HG03280 (cell line): ENCODE measurements at regions not wholly inside any gene's neighbourhood (a gene's known extent, or its start where the extent isn't known, plus 50 kb on each side); places are given as distances from the start of the nearest gene placed in this dataset.

Experiments
- ATAC-seq: cut with Tn5 transposase; IDR thresholded peaks from one replicate; pipeline ENCODE4 v1.9.1; 2021; ENCODE audit warnings: mild to moderate bottlenecking, moderate library complexity; ENCODE audit not compliant: unreplicated experiment

DNA sequence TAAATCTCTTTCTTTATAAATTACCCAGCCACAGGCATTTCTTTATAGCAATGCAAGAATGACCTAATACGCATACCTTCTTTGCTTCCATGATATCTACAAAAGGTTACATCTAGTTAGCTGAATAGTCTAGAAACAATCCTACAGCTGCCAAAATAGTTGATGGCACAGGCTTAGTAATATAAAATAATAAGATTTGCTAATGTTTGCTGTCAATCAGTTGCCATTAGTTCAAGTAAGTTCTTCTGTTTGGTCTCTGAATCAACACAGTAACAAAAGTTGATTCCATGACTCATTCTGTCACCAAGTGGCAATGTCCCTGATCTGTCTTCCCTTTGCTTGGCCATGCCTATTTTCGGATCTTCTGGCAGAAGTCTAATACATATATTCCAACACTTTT lies 470.2 kb downstream of the SPRY1 start:
- no peak for ATAC-seq

DNA sequence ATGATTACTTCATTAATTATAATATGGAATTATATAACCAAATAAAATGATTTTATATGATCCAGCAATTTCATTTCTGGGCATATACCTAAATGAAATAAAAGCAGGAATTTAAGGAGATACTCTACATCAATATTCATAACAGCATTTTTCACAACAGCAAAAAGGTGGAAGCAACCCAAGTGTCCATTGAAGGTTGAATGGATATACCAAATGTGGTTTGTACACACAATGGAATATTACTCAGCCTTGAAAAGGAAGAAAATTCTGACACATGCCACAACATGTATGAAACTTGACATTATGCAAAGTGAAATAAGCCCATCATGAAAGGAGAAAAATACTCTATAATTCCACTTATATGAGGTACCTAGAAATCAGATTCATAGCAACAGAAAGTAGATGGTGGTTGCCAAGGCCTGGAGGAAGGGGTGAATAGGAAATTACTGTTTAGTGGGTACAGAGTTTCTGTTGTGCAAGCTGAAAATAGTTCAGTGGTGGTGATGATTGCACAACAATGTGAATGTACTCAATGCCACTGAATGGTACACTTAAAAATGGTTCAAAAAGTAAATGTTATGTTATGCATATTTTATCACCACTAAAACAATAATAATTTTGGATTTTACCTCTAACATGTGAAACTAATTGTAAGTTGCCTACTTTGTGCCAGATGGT lies 471.5 kb downstream of the SPRY1 start:
- ATAC-seq, result no peak

DNA sequence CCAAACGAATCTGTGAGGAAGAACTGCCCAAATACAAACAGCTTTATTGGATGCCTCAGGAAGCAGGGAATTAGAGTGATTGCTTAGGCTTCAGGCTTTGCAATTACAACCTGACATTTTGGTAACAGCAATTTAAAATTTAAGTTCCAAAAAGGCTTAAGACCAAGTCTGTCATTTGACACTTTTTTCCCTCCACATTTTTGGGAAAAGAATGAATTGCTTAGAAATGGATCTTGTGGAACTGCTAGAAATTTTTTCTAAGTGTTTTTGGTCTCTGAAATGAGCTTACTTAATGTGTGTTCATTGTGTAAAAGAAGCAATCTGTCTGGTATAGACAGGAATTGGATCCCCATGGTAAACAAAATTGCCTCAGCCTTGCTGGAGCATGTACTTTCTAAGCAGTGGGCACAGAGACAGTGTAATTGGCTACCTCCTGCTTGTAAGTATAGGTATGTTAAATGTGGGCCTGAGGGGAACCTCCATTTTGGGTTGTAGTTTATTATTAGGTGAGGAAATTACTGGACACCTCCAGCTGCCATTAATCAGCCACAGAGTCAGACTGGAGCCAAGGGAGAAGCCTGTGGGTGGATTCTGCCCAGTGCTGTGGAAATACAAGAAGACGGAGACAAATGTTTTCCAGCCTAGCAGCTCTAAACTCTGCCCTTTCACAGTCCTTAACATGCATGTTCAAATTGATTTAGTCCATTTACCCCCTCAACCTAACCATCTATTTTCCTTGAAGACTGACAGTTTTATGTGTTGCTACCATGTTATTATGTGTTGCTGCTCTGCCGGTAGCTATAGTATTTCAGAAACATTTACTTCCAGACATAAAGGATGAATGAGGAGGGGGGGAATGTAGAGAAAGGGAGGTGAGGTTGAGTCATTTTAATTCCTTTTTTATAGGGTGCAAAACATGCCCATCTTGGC lies 473.0 kb downstream of the SPRY1 start:
- ATAC-seq, result no peak

DNA sequence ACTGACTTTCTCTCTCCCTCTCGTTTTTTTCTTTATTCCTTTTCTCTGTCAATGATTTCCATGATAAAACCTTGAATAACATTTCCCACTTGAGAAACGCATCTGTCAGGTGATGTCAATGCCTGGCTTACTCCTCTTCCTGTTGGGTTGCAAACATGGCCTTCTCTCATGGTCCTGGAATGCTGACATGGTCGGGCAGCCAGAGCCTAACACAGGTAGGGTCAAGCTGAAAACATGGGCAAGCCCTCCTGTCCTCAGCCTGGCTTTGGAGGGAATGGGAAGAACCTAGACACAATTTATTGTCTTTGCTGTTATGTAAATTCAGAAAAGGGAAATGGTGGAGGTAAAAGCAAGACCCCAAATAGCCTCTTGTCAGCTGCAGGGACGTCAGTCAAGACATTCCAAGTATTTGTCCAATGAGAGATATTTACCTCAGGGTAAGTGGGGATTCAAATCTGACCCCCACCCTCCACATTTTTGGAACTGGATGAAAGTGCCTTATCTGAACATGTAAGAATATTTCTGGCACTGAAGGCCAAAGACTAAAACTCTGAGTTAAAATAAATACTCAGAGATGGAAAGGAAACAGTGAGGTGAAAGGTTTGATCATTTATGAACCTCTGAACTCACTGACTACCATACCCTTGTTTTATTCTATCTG lies 473.8 kb downstream of the SPRY1 start:
- ATAC-seq, result no peak

DNA sequence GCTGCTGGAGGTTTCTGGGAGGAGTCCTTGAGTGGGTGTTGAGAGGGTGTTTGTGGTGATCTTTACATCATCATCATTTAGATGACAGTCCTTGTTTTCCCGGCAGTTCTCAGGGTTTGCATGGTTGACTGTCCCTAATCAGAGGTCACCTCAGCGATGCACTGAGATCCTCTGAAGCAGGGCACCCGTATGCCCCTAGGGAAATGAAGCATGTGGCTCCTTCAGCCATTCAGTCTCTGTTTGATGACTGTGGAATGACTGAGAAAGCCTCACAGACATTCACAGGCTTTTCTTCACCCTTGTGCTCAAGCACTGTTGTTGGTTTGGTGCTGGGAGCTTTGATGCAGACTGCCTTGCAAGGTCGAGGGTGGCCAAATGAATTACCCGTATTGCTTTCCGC lies 474.7 kb downstream of the SPRY1 start:
- no peak for ATAC-seq

DNA sequence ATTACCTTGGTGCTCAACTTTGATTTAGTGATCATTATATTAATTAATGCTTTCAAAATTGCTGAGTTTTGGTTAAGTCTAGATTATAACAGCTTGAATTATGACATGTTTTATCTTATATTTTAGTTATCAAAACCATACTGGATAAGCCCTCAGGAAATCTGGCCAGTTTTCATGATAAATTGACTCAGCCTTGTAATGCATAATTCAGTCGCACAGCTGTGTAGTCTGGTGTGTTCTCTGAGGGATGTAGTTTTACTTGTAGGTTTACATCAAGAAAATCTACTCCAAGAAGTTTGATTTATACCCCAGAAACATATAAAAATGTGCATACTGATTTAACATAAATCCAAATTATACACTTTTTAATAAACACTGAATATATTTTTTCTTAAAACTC lies 477.5 kb downstream of the SPRY1 start:
- ATAC-seq, result no peak

DNA sequence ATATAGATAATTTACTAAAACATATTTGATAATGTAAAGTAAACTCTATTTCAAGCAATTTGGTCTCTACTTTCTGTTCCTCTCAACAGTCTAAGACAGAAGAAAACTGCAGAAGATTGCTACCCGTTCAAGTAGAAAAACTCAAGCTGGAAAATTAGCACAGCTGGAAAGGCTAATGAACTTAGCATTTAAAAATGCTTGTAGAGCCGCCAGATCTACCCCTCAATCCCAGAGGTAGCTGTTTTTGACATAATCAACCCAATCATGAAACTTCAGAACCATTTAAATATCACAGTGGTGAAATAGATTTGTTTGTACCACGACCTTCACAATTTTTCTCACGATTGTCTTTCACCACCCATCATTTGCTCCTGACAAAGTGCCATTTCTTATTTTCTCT lies 479.5 kb downstream of the SPRY1 start:
- no peak for ATAC-seq

DNA sequence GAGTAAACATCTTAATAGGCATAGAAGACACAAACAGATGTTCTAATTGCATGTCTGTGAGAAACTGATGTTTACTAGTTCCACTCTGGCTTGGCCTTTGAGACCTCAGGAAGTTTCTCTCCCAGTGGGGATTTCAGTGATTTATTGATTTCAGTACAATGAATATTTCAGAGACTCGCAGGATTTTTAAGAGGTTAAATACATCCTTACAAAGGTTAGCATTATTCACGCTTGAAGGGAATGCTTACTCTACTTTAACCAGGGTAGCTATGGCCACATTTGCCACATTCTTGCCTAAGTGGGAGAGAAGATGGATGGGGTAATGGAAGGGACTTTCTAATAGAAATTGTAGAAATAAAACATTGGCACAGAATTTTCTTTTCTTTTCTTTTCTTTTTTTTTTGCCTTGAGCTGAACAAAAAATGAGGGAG lies 480.1 kb downstream of the SPRY1 start:
- ATAC-seq, result no peak

DNA sequence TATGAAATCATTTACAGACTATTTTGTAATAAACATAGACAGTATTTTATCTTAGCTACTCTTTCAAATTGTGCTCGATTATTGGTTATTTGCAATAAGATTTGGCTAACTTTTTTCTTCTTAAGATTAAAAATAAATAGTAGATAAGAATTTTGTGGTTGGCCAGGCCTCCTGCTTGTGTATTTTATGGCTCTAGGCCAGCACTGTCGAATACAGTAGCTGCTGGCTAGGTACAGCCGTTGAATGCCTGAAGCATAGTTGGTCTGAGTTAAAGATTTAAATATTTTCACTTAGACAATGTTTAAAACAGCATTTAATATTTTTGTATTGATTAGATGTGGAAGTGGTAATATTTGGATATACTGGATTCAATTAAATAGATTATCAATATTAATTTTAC lies 481.0 kb downstream of the SPRY1 start:
- no peak for ATAC-seq

DNA sequence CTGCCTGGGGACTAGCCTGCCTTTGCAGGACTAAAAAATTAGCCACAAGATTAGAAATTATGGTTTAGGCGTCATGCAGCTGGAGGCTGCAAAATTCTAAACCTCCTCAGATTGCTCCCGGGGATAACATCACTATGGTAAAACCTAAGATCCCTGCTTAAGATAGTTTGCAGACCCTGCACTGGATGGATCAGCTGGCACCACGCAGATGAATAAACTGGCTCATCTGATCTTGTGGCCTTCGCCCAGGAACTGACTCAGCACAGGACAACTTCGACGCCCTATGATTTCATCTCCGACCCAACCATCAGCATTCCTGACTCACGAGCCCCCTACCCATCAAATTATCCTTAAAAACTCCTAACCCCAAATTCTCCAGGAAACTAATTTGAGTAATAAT lies 482.4 kb downstream of the SPRY1 start:
- no peak for ATAC-seq

DNA sequence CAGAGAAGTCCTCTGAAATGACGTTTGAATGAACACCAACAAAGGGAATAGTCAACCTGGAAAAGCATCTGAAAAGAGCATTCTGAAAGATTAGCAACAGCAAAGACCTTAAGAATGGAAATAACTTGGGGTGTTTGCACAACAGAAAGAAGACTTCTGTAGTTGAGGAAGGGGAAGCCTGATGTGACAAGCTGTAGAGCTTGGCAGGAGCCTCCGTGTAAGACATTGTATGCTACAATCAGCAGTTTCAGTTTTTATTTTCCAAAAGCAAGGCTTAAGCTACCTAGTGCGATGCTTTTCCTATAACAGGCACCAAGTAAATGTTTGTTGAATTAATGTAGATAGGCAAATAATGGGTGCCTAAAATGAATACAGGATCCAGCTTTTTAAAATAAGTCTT lies 484.0 kb downstream of the SPRY1 start:
- no peak for ATAC-seq

DNA sequence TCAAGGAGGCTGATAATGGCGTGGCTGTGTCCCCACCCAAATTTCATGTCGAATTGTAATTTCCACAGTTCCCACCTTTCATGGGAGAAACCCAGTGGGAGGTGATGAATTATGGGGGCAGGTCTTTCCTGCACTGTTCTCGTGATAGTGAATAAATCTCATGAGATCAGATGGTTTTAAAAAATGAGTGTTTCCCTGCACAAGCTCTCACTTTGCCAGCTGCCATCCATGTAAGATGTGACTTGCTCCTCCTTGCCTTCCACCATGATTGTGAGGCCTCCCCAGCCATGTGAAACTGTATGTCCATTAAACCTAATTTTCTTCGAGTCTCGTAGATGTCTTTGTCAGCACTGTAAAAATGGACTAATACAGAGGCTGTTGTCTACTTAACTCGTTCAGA lies 488.3 kb downstream of the SPRY1 start:
- no peak for ATAC-seq

DNA sequence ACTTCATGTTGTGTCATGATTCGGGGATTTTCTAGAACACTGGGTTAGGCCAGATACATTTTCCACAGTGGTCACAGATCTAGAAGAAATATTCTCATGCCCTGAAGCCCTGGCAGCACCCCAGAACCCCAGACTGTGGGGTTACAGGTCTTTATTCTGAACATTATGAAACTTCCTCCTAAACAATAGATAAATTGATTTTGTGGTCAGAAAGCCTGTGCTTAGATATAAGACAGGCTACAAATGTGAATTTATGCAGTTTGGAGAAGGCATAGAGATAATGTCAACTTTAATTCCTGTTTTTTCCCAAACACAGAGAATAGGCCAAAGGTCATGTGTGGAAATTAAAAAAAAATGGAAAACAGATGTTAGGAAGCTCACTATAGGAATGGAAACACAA lies 492.9 kb downstream of the SPRY1 start:
- ATAC-seq, result no peak

DNA sequence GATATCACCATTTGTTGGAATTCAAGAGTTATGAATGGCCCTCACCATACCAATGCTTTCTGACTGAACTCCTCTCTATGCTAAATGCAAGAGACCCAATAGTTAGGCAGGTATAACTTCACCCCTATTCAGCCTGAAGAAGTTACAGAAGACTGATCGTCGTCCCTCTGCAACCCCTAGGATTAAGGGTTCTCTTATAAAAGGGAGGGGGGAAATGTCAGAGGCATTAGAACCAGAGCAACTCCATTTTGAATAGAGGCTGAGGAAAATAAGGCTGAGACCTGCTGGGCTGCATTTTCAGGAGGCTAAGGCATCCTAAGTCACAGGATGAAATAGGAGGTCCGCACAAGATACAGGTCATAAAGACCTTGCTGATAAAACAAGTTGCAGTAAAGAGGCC lies 494.3 kb downstream of the SPRY1 start:
- no peak for ATAC-seq

DNA sequence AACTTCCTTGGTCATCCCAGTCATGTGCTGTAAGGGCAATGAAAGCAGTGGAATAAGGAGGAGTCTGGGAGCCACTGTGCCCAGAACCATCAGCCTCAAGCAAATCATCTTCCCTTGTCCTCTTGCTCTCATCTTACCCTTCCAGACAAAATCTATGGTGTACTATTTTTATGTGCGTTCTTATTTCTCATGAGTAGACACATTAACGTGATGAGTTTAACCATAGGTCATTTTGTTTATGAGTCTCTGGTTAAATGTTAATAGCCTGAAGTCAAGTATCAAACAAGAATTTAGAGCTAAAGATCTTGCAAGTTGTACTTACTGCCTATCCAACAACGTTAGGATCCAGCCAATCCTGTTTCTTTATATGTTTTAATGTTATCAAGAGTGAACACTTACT lies 495.3 kb downstream of the SPRY1 start:
- no peak for ATAC-seq

DNA sequence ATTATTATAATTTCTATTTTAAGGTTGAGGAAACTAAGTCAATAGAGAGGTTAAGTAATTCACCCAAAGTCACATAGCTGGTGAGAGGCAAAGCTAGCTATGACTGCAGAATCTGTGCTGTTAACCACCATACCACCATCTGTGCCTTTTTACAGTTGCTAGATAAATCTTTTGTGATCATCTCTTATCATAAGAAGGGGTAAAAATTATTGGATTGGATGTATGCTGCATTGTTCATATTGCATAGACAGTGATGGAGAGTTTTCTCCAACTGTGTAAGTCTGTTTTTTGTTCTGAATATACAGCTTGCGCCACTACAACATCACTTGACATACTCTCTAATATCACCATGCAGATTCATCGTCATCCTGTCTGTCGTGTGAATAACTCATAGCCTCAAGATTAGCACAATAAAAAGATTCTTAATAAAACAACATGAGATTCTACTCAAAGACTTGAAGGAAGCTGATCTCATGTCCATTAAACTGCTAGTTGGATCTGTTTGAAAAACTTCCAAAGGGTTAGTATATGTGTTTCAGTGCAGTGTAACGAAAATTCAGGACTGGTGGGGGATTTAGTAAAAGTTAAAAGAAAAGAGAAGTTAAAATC lies 495.9 kb downstream of the SPRY1 start:
- no peak for ATAC-seq

DNA sequence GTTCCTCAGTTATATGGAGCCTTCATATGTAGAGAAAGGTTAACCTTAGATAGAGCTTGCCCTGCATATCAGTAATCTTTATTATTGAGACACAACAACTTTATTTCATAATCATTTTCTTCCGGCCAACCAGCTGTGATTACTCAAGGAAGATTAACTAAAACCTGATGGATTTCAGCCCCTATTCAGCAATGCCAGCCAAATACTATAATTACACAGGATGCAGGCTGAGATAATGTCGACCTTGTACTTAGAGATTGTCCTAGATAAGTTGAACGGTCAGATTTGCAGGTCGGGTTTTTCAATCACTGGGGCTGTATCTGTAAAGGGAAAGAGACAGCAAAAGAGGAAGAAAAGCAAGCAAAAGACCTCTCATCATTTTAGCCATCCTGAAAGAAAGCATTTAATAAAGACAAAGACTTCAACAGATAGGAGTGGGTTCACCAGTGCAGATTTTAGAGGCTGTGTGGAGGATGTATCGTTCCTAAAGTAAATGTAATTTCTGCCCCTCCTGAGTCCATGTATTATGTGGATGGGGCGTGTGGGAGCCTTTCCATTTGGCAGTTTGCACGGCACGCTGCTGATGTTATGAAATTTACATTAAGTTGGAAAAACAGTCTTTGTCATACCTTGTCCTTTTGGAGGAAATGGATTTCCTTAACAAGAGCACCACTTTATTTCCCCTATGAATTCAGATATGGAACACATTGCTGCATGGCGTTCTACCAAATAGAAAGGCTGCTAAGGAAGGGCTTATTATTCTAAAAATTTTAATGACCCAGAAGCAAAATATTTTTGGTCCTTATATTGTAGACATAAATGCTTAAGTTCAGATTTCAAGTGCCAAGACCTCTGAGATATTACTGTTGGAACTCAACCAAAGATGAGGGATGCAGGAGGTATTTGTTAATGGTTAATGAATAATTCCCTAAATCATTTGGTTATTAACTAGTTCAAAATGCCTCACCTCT lies 496.7 kb downstream of the SPRY1 start:
- no peak for ATAC-seq

DNA sequence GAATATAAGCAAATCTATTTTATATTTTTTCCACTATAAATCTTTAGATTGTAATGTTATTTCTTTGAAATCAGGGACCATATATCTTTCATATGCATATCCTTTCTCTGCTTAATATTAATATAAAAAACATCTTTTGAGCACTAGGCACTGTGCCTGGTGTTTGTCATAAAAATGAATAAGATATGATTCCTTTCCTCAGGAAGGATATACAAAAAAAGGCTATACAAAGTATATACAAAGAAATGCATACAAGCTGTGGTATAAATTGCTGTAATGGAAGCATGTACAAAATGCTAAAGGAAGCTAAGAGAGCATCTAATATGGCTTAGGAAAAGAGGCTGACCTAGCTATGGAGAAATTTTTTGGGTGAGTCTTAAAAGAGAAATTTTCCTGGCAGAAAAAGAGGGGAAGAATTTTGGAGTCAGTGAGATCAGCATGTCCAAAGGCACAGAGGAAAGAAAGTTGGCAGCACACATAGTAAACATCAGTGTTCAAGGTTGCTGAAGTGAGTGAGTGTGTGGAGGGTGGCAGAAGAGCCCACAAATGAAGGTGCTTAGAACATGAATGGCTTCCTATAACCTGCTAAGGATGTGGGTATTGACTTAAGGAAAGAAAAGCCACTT lies 500.0 kb downstream of the SPRY1 start:
- no peak for ATAC-seq

DNA sequence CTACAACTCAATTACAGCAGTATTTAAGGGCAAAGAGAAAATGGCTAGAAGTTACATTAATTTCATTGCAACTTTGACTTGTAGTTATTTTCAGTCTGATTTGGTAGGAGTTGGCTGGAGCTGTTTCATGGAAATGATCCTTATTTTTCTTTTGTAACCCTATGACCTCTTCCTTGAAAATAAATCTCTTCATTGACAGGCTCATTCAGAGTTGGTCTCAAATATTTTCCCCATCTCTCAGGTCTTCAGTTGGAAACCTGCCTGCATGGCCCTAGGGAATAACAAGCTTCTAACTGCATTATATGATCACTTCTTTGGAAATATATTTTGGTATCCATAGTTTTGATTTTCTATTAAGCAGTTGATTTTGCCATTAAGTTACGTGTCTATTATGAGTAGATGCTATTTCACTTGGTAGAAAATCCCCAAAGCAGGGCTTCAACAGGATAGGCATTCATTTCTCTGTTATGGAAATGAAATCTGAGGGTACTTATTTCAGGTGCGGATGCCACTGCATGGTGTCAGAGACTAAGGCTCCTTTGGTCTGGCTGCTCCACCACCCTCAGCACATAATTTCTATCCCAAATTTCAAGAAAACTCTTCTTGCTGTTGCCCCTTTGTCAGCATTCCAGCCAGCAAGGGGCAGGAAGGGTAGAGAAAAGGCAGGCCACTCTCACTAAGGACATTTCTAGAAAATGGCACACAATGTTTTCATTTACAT lies 502.5 kb downstream of the SPRY1 start:
- ATAC-seq, result no peak
